H1 (cell line): ENCODE measurements at regions not wholly inside any gene's neighbourhood (a gene's known extent, or its start where the extent isn't known, plus 50 kb on each side); places are given as distances from the start of the nearest gene placed in this dataset.

Experiments used
- CTCF ChIA-PET: fragments of 300-600 bp; sonication (Branson Sonifier 250); formaldehyde crosslinking; loops from one replicate; lab custom pipeline; 2021; ENCODE audit not compliant: partially characterized antibody; lab: Charles Lee
- POLR2A ChIA-PET: fragments of 300-600 bp; sonication (Branson Sonifier 250); formaldehyde crosslinking; loops from one replicate; lab custom pipeline; 2021; ENCODE audit warnings: inconsistent platforms; ENCODE audit not compliant: partially characterized antibody; lab: Charles Lee
- DNase-seq, 2 experiments: peaks; one replicate each; pipeline versions ENCODE4 v3.0.0 to v3.0.0-alpha.2; 2010 to 2022; ENCODE audit warnings: low spot score in 2 of 2, low read depth in 1 of 2, mixed read lengths in 1 of 2
- FAIRE-seq: peaks from 2 replicates; lab custom pipeline; 2011; peaks lifted over from hg19 to GRCh38; lab: Jason Lieb, UNC
- H2AFZ ChIP-seq: 2 replicates; pipeline ENCODE4 v1.8.1; 2012; ENCODE audit warnings: low read length, inconsistent platforms
- H2AK5ac ChIP-seq: 2 replicates; pipeline ENCODE4 v1.6.1; 2013; ENCODE audit warnings: low read depth, low read length
- H2BK120ac ChIP-seq: replicated peaks from 2 replicates; pipeline ENCODE3; 2013; ENCODE audit warnings: low read depth, low read length, inconsistent platforms
- H2BK12ac ChIP-seq: 2 replicates; pipeline ENCODE4 v1.6.1; 2013; ENCODE audit warnings: low read depth, low read length
- H2BK15ac ChIP-seq: 2 replicates; pipeline ENCODE4 v1.6.1; 2013; ENCODE audit warnings: low read length
- H2BK20ac ChIP-seq: 2 replicates; pipeline ENCODE4 v1.6.1; 2013; ENCODE audit warnings: low read length
- H2BK5ac ChIP-seq: 2 replicates; pipeline ENCODE4 v1.6.1; 2013; ENCODE audit warnings: low read depth, low read length
- H3K14ac ChIP-seq: 2 replicates; pipeline ENCODE4 v1.6.1; 2013; ENCODE audit warnings: inconsistent platforms; ENCODE audit not compliant: insufficient read length
- H3K18ac ChIP-seq: 2 replicates; pipeline ENCODE4 v1.6.1; 2013; ENCODE audit warnings: low read length; ENCODE audit errors: extremely low read depth
- H3K23ac ChIP-seq: 2 replicates; pipeline ENCODE4 v1.6.1; 2013; ENCODE audit warnings: inconsistent platforms; ENCODE audit not compliant: insufficient read length
- H3K23me2 ChIP-seq: 2 replicates; pipeline ENCODE4 v1.6.1; 2013; ENCODE audit warnings: low read depth, low read length
- H3K27ac ChIP-seq: 2 replicates; pipeline ENCODE4 v1.6.1; 2011; ENCODE audit warnings: low read depth, low read length, inconsistent platforms
- H3K27me3 ChIP-seq, 4 experiments: replicated peaks in 1 of 4; 1 replicate in 1 of 4; 2 replicates in 3 of 4; pipeline versions ENCODE4 v1.6.1 to v1.8.1; 2011 to 2013; ENCODE audit warnings: low read length in 3 of 4, mild to moderate bottlenecking in 3 of 4, inconsistent platforms in 2 of 4, mixed read lengths in 2 of 4, moderate library complexity in 1 of 4; ENCODE audit not compliant: control insufficient read depth in 3 of 4, insufficient read depth in 3 of 4; ENCODE audit errors: extremely low read depth in 1 of 4
- H3K36me3 ChIP-seq, 4 experiments: 2 replicates each; pipeline versions ENCODE4 v1.6.1 to v1.8.1; 2011 to 2013; ENCODE audit warnings: mild to moderate bottlenecking in 4 of 4, low read length in 3 of 4, moderate library complexity in 2 of 4, control low read depth in 1 of 4, inconsistent platforms in 1 of 4; ENCODE audit not compliant: insufficient read depth in 4 of 4, control insufficient read depth in 2 of 4
- H3K4ac ChIP-seq: replicated peaks from 2 replicates; pipeline ENCODE3; 2013; ENCODE audit warnings: low read length, low read depth, mixed read lengths, inconsistent platforms; ENCODE audit not compliant: insufficient read length
- H3K4me1 ChIP-seq, 4 experiments: replicated peaks in 1 of 4; 1 replicate in 1 of 4; 2 replicates in 3 of 4; pipeline versions ENCODE4 v1.6.1 to v1.8.1; 2011 to 2013; ENCODE audit warnings: low read length in 3 of 4, inconsistent platforms in 2 of 4, mixed read lengths in 1 of 4; ENCODE audit not compliant: insufficient read depth in 4 of 4, control insufficient read depth in 3 of 4
- H3K4me2 ChIP-seq, 2 experiments: 2 replicates each; pipeline versions ENCODE4 v1.6.1 to v1.8.1; 2011 to 2013; ENCODE audit warnings: low read depth in 2 of 2, low read length in 2 of 2, control low read depth in 1 of 2, inconsistent platforms in 1 of 2, mild to moderate bottlenecking in 1 of 2; ENCODE audit not compliant: insufficient read depth in 1 of 2
- H3K4me3 ChIP-seq, 4 experiments: fragments of 200-600, 300-600 bp in 1 of 4; sonication (generic), shearing (Covaris generic), sonication (Bioruptor Twin) in 1 of 4; 2 replicates each; pipeline versions ENCODE4 v1.5.1 to v1.8.1; 2011 to 2016; ENCODE audit warnings: low read length in 4 of 4, low read depth in 3 of 4, control low read depth in 2 of 4, inconsistent platforms in 2 of 4, mild to moderate bottlenecking in 2 of 4, mixed read lengths in 1 of 4, moderate library complexity in 1 of 4; ENCODE audit not compliant: insufficient read depth in 2 of 4; ENCODE audit errors: extremely low read depth in 1 of 4
- H3K56ac ChIP-seq: replicated peaks from 2 replicates; pipeline ENCODE3; 2013; ENCODE audit warnings: low read depth, mild to moderate bottlenecking, mixed read lengths, low read length, inconsistent platforms; ENCODE audit not compliant: insufficient read length
- H3K79me1 ChIP-seq: 2 replicates; pipeline ENCODE4 v1.6.1; 2013; ENCODE audit warnings: low read depth, low read length, control low read depth
- H3K79me2 ChIP-seq, 2 experiments: 2 replicates each; pipeline versions ENCODE4 v1.6.1 to v1.8.1; 2012 to 2013; ENCODE audit warnings: low read length in 2 of 2, mild to moderate bottlenecking in 2 of 2, inconsistent platforms in 1 of 2; ENCODE audit not compliant: insufficient read depth in 2 of 2, control insufficient read depth in 1 of 2
- H3K9ac ChIP-seq, 4 experiments: replicated peaks in 1 of 4; 1 replicate in 1 of 4; 2 replicates in 3 of 4; pipeline versions ENCODE4 v1.6.1 to v1.8.1; 2011 to 2013; ENCODE audit warnings: low read depth in 3 of 4, low read length in 3 of 4, control low read depth in 2 of 4, mild to moderate bottlenecking in 2 of 4, moderate library complexity in 2 of 4, inconsistent platforms in 1 of 4; ENCODE audit errors: extremely low read depth in 1 of 4
- H3K9me3 ChIP-seq, 2 experiments: 2 replicates each; pipeline versions ENCODE4 v1.6.1 to v1.8.1; 2012 to 2013; ENCODE audit warnings: mild to moderate bottlenecking in 2 of 2, moderate library complexity in 2 of 2, control low read depth in 1 of 2, inconsistent platforms in 1 of 2, low read depth in 1 of 2, low read length in 1 of 2, mixed read lengths in 1 of 2; ENCODE audit not compliant: insufficient read depth in 2 of 2
- H4K20me1 ChIP-seq, 2 experiments: replicated peaks in 1 of 2; 2 replicates each; pipeline versions ENCODE3 to v1.8.1; 2011 to 2013; ENCODE audit warnings: inconsistent platforms in 2 of 2, low read length in 2 of 2, mild to moderate bottlenecking in 1 of 2; ENCODE audit not compliant: insufficient read depth in 2 of 2, control insufficient read depth in 1 of 2
- H4K5ac ChIP-seq: 2 replicates; pipeline ENCODE4 v1.6.1; 2013; ENCODE audit warnings: low read length, low read depth, mixed read lengths, inconsistent platforms; ENCODE audit not compliant: insufficient read length
- H4K8ac ChIP-seq: 2 replicates; pipeline ENCODE4 v1.8.0; 2013; ENCODE audit warnings: mild to moderate bottlenecking, moderate library complexity, low read length, inconsistent platforms; ENCODE audit not compliant: insufficient read depth; ENCODE audit errors: extremely low read depth
- H4K91ac ChIP-seq: replicated peaks from 2 replicates; pipeline ENCODE3; 2013; ENCODE audit warnings: low read length, mixed read lengths, inconsistent platforms; ENCODE audit not compliant: insufficient read length
- ASH2L ChIP-seq: fragments of 200-600, 300-600 bp; sonication (generic); IDR thresholded peaks from one replicate; pipeline ENCODE4 v1.7.1; 2017; ENCODE audit warnings: low read length
- BRCA1 ChIP-seq: IDR thresholded peaks from 2 replicates; pipeline ENCODE4 v1.6.1; 2012; ENCODE audit warnings: low read depth, low read length, improper control_type of control experiment
- GABPA ChIP-seq: IDR thresholded peaks from 2 replicates; pipeline ENCODE4 v1.6.1; 2011; ENCODE audit warnings: mild to moderate bottlenecking, low read length, moderate library complexity, borderline replicate concordance; ENCODE audit not compliant: insufficient read depth
- HDAC6 ChIP-seq: IDR thresholded peaks from one replicate; pipeline ENCODE4 v1.7.1; 2012; ENCODE audit warnings: low read depth, mild to moderate bottlenecking, inconsistent platforms, low read length, moderate library complexity
- KDM4A ChIP-seq: IDR thresholded peaks from one replicate; pipeline ENCODE4 v1.7.1; 2012; ENCODE audit warnings: low read depth, mild to moderate bottlenecking, moderate library complexity, low read length, inconsistent platforms; ENCODE audit not compliant: severe bottlenecking
- NRF1 ChIP-seq: IDR thresholded peaks from 2 replicates; pipeline ENCODE4 v1.6.1; 2011; ENCODE audit warnings: mild to moderate bottlenecking, low read depth, low read length, improper control_type of control experiment
- RFX5 ChIP-seq: IDR thresholded peaks from 2 replicates; pipeline ENCODE4 v1.6.1; 2011; ENCODE audit warnings: low read depth, low read length, improper control_type of control experiment, borderline replicate concordance
- SIX5 ChIP-seq: IDR thresholded peaks from 2 replicates; pipeline ENCODE4 v1.6.1; 2011; ENCODE audit warnings: mild to moderate bottlenecking, low read depth, low read length
- SP4 ChIP-seq: IDR thresholded peaks from 2 replicates; pipeline ENCODE4 v1.6.1; 2012; ENCODE audit warnings: low read length, inconsistent platforms
- TBP ChIP-seq: IDR thresholded peaks from 2 replicates; pipeline ENCODE4 v1.6.1; 2011; ENCODE audit warnings: low read depth, low read length, improper control_type of control experiment
- TCF12 ChIP-seq: IDR thresholded peaks from 2 replicates; pipeline ENCODE4 v1.6.1; 2011; ENCODE audit warnings: low read depth, mild to moderate bottlenecking, low read length
- YY1 ChIP-seq: IDR thresholded peaks from 2 replicates; pipeline ENCODE4 v1.6.1; 2011; ENCODE audit warnings: low read depth, mild to moderate bottlenecking, low read length
- WGBS, 2 experiments: shearing (Covaris generic) in 1 of 2; methylation state at CpG; one replicate each; pipeline versions ENCODE4 v1.1.6 to v1.1.7; 2013 to 2015; ENCODE audit warnings: low lambda C conversion rate in 2 of 2, mixed read lengths in 2 of 2, inconsistent platforms in 1 of 2, low coverage in 1 of 2, missing lambda C conversion rate in 1 of 2; ENCODE audit not compliant: insufficient replicate concordance in 2 of 2, insufficient coverage in 1 of 2, insufficient read length in 1 of 2; ENCODE audit errors: extremely low coverage in 1 of 2, missing lambda C conversion rate in 1 of 2; 5-methylcytosine and 5-hydroxymethylcytosine counted together
- TF ChIP-seq, protein P1 (sequence below): IDR thresholded peaks from 2 replicates; pipeline ENCODE4 v1.6.1; 2011; ENCODE audit warnings: low read depth, mild to moderate bottlenecking, low read length; ENCODE audit not compliant: insufficient read depth

DNA sequence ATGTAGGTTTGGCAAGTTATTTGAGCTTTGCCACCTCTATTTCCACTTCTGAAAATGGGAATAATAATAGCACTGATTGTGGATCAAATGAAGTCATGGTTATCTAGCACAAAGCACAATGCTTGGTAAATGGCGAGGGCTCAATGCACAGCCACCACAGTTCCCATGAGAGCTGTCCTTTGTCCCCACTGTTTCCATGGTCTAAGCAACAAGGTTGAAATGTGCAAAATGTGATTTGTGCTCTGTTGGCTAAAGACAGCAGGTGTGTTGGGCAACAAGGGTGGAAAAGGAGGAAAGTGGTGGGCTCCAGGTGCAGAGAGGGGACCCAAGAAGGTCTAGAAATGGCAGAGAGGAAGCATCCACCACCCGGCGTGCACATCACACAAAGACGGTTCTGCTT, 200.5 kb downstream of the TRIM29 start:
- POLR2A ChIA-PET: interaction anchor here (1.2 kb wide), 1 partner anchor 27 kb away, joined by 3 read pairs; no protein-coding TSS in a partner anchor
- Histone ChIP-seq H3K27me3 (no peaks in the 10 kb centered on the region; a peak in 2 of 7 replicates), H2AK5ac (no peak overlapping the region), H2BK120ac (no peak overlapping the region), H3K4me1 (peaks cover 6 to 25% (median 13%) of the 10 kb centered on the region in 4 experiments), H4K20me1 (no peaks in the 10 kb centered on the region), H3K4me2 (no peak overlapping the region), H4K8ac (no peak overlapping the region), H3K27ac (no peak overlapping the region), H4K91ac (no peak overlapping the region), H2BK5ac (no peak overlapping the region), H3K79me2 (no peaks in the 10 kb centered on the region), H3K36me3 (no peaks in the 10 kb centered on the region), H3K23me2 (no peaks in the 10 kb centered on the region), H3K23ac (no peak overlapping the region), H3K4ac (no peak overlapping the region), H2BK20ac (no peak overlapping the region), H3K14ac (no peak overlapping the region), H3K79me1 (no peaks in the 10 kb centered on the region), H2BK15ac (no peak overlapping the region), H3K56ac (no peak overlapping the region), H2AFZ (no peak overlapping the region), H3K18ac (no peak overlapping the region), H3K9me3 (no peaks in the 10 kb centered on the region), H3K4me3 (no peak overlapping the region), H3K9ac (no peak overlapping the region), H4K5ac (no peak overlapping the region), H2BK12ac (no peak overlapping the region)
- 95% methylated on average over 4 of the region's 4 CpGs; no CpG with 5 or more reads in 1 of the 2 experiments for WGBS, 2 experiments
- DNase-seq (no peak), FAIRE-seq (no peak)
- TF ChIP-seq KDM4A (no peak), GABPA (no peak), RFX5 (no peak), HDAC6 (no peak), TCF12 (no peak), NRF1 (no peak), SIX5 (no peak), BRCA1 (no peak), ASH2L (no peak), SP4 (no peak), YY1 (no peak), TBP (no peak)
- TF ChIP-seq, protein P1, sequence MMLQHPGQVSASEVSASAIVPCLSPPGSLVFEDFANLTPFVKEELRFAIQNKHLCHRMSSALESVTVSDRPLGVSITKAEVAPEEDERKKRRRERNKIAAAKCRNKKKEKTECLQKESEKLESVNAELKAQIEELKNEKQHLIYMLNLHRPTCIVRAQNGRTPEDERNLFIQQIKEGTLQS: no peak
- CTCF ChIA-PET: interaction anchor here (1.0 to 1.6 kb wide), 5 partner anchors 7 to 124 kb away, joined by 3 to 4 read pairs (median 3); no protein-coding TSS in a partner anchor
